IMR-90 (cell line): ENCODE measurements at regions not wholly inside any gene's neighbourhood (a gene's known extent, or its start where the extent isn't known, plus 50 kb on each side); places are given as distances from the start of the nearest gene placed in this dataset.

ENCODE experiments used
- ATAC-seq: fragments of 200-7000 bp; cut with Tn5 transposase; 2 replicates; pipeline ENCODE4 v1.9.1; 2020; ENCODE audit warnings: low read depth, mild to moderate bottlenecking, moderate library complexity
- BruUV-seq: library from RNA; stranded (reverse); fragments of 400-500 nt; replicated peaks from 2 replicates; lab custom pipeline; 2021; lab: Mats Ljungman, UMichigan
- CTCF ChIA-PET: fragments of 300-600 bp; formaldehyde crosslinking; extraction: SDS; loops from one replicate; lab custom pipeline; 2021; ENCODE audit warnings: antibody characterized with exemption; lab: Yijun Ruan, JAX
- POLR2A ChIA-PET: fragments of 300-600 bp; sonication (Branson Sonifier 250); formaldehyde crosslinking; loops from one replicate; lab custom pipeline; 2022; ENCODE audit warnings: antibody characterized with exemption; ENCODE audit not compliant: unreplicated experiment; lab: Charles Lee
- DNase-seq: peaks from one replicate; pipeline ENCODE4 v3.0.0; 2013
- H2AFZ ChIP-seq: replicated peaks from 2 replicates; pipeline ENCODE3; 2013; ENCODE audit warnings: low read length, mild to moderate bottlenecking; ENCODE audit not compliant: poor library complexity
- H2AK5ac ChIP-seq: 2 replicates; pipeline ENCODE4 v1.6.1; 2013; ENCODE audit warnings: low read depth, low read length, inconsistent platforms
- H2AK9ac ChIP-seq: replicated peaks from 2 replicates; pipeline ENCODE3; 2013; ENCODE audit warnings: mild to moderate bottlenecking, low read depth, low read length, moderate library complexity; ENCODE audit not compliant: poor library complexity
- H2BK120ac ChIP-seq: 2 replicates; pipeline ENCODE4 v1.6.1; 2013; ENCODE audit warnings: low read depth, low read length, inconsistent platforms
- H2BK15ac ChIP-seq: 3 replicates; pipeline ENCODE4 v1.6.1; 2013; ENCODE audit warnings: low read depth, low read length, inconsistent platforms
- H2BK20ac ChIP-seq: 2 replicates; pipeline ENCODE4 v1.6.1; 2013; ENCODE audit warnings: low read depth, mild to moderate bottlenecking, inconsistent platforms, low read length, moderate library complexity
- H2BK5ac ChIP-seq: 2 replicates; pipeline ENCODE4 v1.6.1; 2013; ENCODE audit warnings: mild to moderate bottlenecking, low read depth, low read length, inconsistent platforms; ENCODE audit not compliant: poor library complexity, severe bottlenecking
- H3K14ac ChIP-seq: replicated peaks from 2 replicates; pipeline ENCODE4 v1.6.1; 2013; ENCODE audit warnings: low read depth, low read length, inconsistent platforms
- H3K18ac ChIP-seq: 2 replicates; pipeline ENCODE4 v1.6.1; 2013; ENCODE audit warnings: low read depth, low read length, control low read depth
- H3K23ac ChIP-seq: 2 replicates; pipeline ENCODE4 v1.6.1; 2013; ENCODE audit warnings: low read depth, low read length, inconsistent platforms
- H3K27ac ChIP-seq: 2 replicates; pipeline ENCODE4 v1.5.1; 2013; ENCODE audit warnings: mild to moderate bottlenecking, control low read depth, low read length; ENCODE audit not compliant: insufficient read depth
- H3K27me3 ChIP-seq: 2 replicates; pipeline ENCODE4 v1.6.1; 2013; ENCODE audit warnings: low read length; ENCODE audit not compliant: control insufficient read depth, insufficient read depth
- H3K36me3 ChIP-seq: 2 replicates; pipeline ENCODE4 v1.6.1; 2013; ENCODE audit warnings: low read length, mixed read lengths; ENCODE audit not compliant: control insufficient read depth, insufficient read depth
- H3K4ac ChIP-seq: 2 replicates; pipeline ENCODE4 v1.6.1; 2013; ENCODE audit warnings: low read depth, low read length, inconsistent platforms
- H3K4me1 ChIP-seq: 2 replicates; pipeline ENCODE4 v1.6.1; 2013; ENCODE audit warnings: low read length, mixed read lengths; ENCODE audit not compliant: control insufficient read depth, insufficient read depth
- H3K4me2 ChIP-seq: 2 replicates; pipeline ENCODE4 v1.6.1; 2013; ENCODE audit warnings: low read depth, mild to moderate bottlenecking, control low read depth, low read length, moderate library complexity
- H3K4me3 ChIP-seq: 2 replicates; pipeline ENCODE4 v1.5.1; 2013; ENCODE audit warnings: low read depth, mild to moderate bottlenecking, control low read depth, low read length, moderate library complexity; ENCODE audit not compliant: insufficient read depth
- H3K56ac ChIP-seq: 2 replicates; pipeline ENCODE4 v1.6.1; 2013; ENCODE audit warnings: low read length, inconsistent platforms; ENCODE audit not compliant: insufficient read depth; ENCODE audit errors: extremely low read depth
- H3K79me1 ChIP-seq, 2 experiments: 2 replicates each; pipeline ENCODE4 v1.6.1; 2013; ENCODE audit warnings: low read length in 2 of 2, inconsistent platforms in 1 of 2, low read depth in 1 of 2
- H3K9ac ChIP-seq: 2 replicates; pipeline ENCODE4 v1.6.1; 2013; ENCODE audit warnings: low read depth, low read length, control low read depth
- H3K9me1 ChIP-seq: 2 replicates; pipeline ENCODE4 v1.6.1; 2013; ENCODE audit warnings: low read length, inconsistent platforms; ENCODE audit not compliant: insufficient read depth
- H3K9me3 ChIP-seq: 2 replicates; pipeline ENCODE4 v1.6.1; 2013; ENCODE audit warnings: low read length; ENCODE audit not compliant: control insufficient read depth, insufficient read depth
- H4K20me1 ChIP-seq: 2 replicates; pipeline ENCODE4 v1.6.1; 2013; ENCODE audit warnings: low read length, inconsistent platforms; ENCODE audit not compliant: insufficient read depth
- H4K5ac ChIP-seq: 2 replicates; pipeline ENCODE4 v1.6.1; 2013; ENCODE audit warnings: mild to moderate bottlenecking, low read depth, low read length, control low read depth
- H4K8ac ChIP-seq, 2 experiments: 2 replicates each; pipeline ENCODE4 v1.6.1; 2013; ENCODE audit warnings: low read depth in 2 of 2, low read length in 2 of 2, control low read depth in 1 of 2, inconsistent platforms in 1 of 2
- H4K91ac ChIP-seq: 2 replicates; pipeline ENCODE4 v1.6.1; 2013; ENCODE audit warnings: low read depth, low read length, inconsistent platforms; ENCODE audit not compliant: insufficient read depth
- BHLHE40 ChIP-seq: fragments of 150-350 bp; IDR thresholded peaks from 2 replicates; pipeline ENCODE4 v1.6.1; 2016; ENCODE audit warnings: mild to moderate bottlenecking, low read depth, low read length
- CEBPB ChIP-seq: IDR thresholded peaks from 2 replicates; pipeline ENCODE4 v1.6.1; 2012; ENCODE audit warnings: low read depth, low read length, improper control_type of control experiment
- ELK1 ChIP-seq: fragments of 150-350 bp; IDR thresholded peaks from 2 replicates; pipeline ENCODE4 v1.6.1; 2016; ENCODE audit warnings: low read depth, mild to moderate bottlenecking, low read length, moderate library complexity, borderline replicate concordance
- FOS ChIP-seq: fragments of 150-350 bp; IDR thresholded peaks from 2 replicates; pipeline ENCODE4 v1.6.1; 2016; ENCODE audit warnings: low read depth, low read length
- MAFK ChIP-seq: IDR thresholded peaks from 2 replicates; pipeline ENCODE4 v1.6.1; 2012; ENCODE audit warnings: low read depth, low read length, improper control_type of control experiment
- MAZ ChIP-seq: IDR thresholded peaks from 2 replicates; pipeline ENCODE4 v1.6.1; 2012; ENCODE audit warnings: low read depth, mild to moderate bottlenecking, low read length, improper control_type of control experiment, moderate library complexity, borderline replicate concordance
- MXI1 ChIP-seq: IDR thresholded peaks from 2 replicates; pipeline ENCODE4 v1.6.1; 2012; ENCODE audit warnings: low read depth, mild to moderate bottlenecking, low read length, moderate library complexity, borderline replicate concordance
- NFE2L2 ChIP-seq: fragments of 150-350 bp; IDR thresholded peaks from 2 replicates; pipeline ENCODE4 v1.6.1; 2016; ENCODE audit warnings: low read depth, mild to moderate bottlenecking, low read length
- POLR2A ChIP-seq: IDR thresholded peaks from 2 replicates; pipeline ENCODE4 v1.6.1; 2012; ENCODE audit warnings: mild to moderate bottlenecking, low read depth, low read length
- RAD21 ChIP-seq: IDR thresholded peaks from 2 replicates; pipeline ENCODE4 v1.6.1; 2012; ENCODE audit warnings: low read length, improper control_type of control experiment
- RCOR1 ChIP-seq: IDR thresholded peaks from 2 replicates; pipeline ENCODE4 v1.6.1; 2012; ENCODE audit warnings: mild to moderate bottlenecking, low read length, improper control_type of control experiment; ENCODE audit not compliant: insufficient replicate concordance
- RFX5 ChIP-seq: IDR thresholded peaks from 2 replicates; pipeline ENCODE4 v1.8.0; 2012; ENCODE audit warnings: low read depth, mild to moderate bottlenecking, low read length, moderate library complexity
- SMC3 ChIP-seq: fragments of 150-350 bp; IDR thresholded peaks from 2 replicates; pipeline ENCODE4 v1.6.1; 2016; ENCODE audit warnings: low read depth, mild to moderate bottlenecking, antibody characterized with exemption, low read length, moderate library complexity
- USF2 ChIP-seq: fragments of 150-350 bp; IDR thresholded peaks from 2 replicates; pipeline ENCODE4 v1.6.1; 2017; ENCODE audit warnings: mild to moderate bottlenecking, antibody characterized with exemption, low read length, low read depth
- WGBS, 2 experiments: methylation state at CpG; one replicate each; pipeline versions ENCODE4 v1.1.5 to v1.1.7; 2013; ENCODE audit warnings: missing lambda C conversion rate in 2 of 2; ENCODE audit not compliant: insufficient read length in 1 of 2; ENCODE audit errors: extremely low coverage in 2 of 2; 5-methylcytosine and 5-hydroxymethylcytosine counted together
- dilution Hi-C: fragments of 300-500 bp; cut with HindIII; formaldehyde crosslinking; loops from one replicate; pipeline ENCODE4 v1.14.3; 2018; ENCODE audit warnings: low sequenced_read_pairs; ENCODE audit not compliant: unreplicated experiment
- in situ Hi-C: fragments of 300-500 bp; cut with MboI; formaldehyde crosslinking; loops from 3 replicates; pipeline ENCODE4 v1.14.3; 2019; ENCODE audit warnings: low sequenced_read_pairs, inconsistent platforms, mixed read lengths
- intact Hi-C: fragments of 100-400 bp; cut with micrococcal nuclease; formaldehyde crosslinking; loops from 2 replicates; pipeline ENCODE4 v1.10.0; 2022
- TF ChIP-seq, protein P1 (sequence below): conservative IDR thresholded peaks from 2 replicates; pipeline ENCODE4 v1.5.1; 2012; ENCODE audit warnings: mild to moderate bottlenecking, low read depth, low read length, improper control_type of control experiment

GRCh38 chr3:81433675-81434074 is 327.8 kb downstream of the GBE1 start:
- Histone ChIP-seq H3K4me2 (no peak overlapping the region), H3K9ac (no peak overlapping the region), H3K4me3 (no peak overlapping the region), H4K91ac (no peak overlapping the region), H2AK5ac (no peak overlapping the region), H3K4ac (no peak overlapping the region), H3K27ac (no peak overlapping the region), H2BK5ac (no peak overlapping the region), H3K14ac (no peak overlapping the region), H3K27me3 (no peaks in the 10 kb centered on the region), H2BK20ac (no peak overlapping the region), H4K5ac (no peak overlapping the region), H3K9me3 (no peaks in the 10 kb centered on the region), H2BK15ac (no peak overlapping the region), H2BK120ac (no peak overlapping the region), H3K79me1 (no peaks in the 10 kb centered on the region), H3K18ac (no peak overlapping the region), H3K36me3 (no peaks in the 10 kb centered on the region), H3K23ac (no peak overlapping the region), H2AFZ (no peak overlapping the region), H3K56ac (no peak overlapping the region), H4K20me1 (no peaks in the 10 kb centered on the region), H2AK9ac (no peak overlapping the region), H4K8ac (no peak overlapping the region), H3K4me1 (no peaks in the 10 kb centered on the region), H3K9me1 (no peaks in the 10 kb centered on the region)
- intact Hi-C loops (no loop called here), dilution Hi-C loops (no loop called here), in situ Hi-C loops (no loop called here)
- no TSS peak for BruUV-seq
- DNase-seq (no peak), ATAC-seq (no peak)
- ChIA-PET CTCF (interaction anchor here (0.7 kb wide), 1 partner anchor 9 kb away, joined by 4 read pairs; no protein-coding TSS in a partner anchor), POLR2A (no interaction called here)
- no CpG with 5 or more reads among the region's 3 CpGs for WGBS, 2 experiments
- TF ChIP-seq RAD21 (no peak), RFX5 (no peak), MAFK (no peak), CEBPB (no peak), SMC3 (no peak), RCOR1 (no peak), POLR2A (no peak), MAZ (no peak), USF2 (no peak), ELK1 (no peak), FOS (no peak), BHLHE40 (no peak), MXI1 (no peak), NFE2L2 (no peak)
- TF ChIP-seq, protein P1, sequence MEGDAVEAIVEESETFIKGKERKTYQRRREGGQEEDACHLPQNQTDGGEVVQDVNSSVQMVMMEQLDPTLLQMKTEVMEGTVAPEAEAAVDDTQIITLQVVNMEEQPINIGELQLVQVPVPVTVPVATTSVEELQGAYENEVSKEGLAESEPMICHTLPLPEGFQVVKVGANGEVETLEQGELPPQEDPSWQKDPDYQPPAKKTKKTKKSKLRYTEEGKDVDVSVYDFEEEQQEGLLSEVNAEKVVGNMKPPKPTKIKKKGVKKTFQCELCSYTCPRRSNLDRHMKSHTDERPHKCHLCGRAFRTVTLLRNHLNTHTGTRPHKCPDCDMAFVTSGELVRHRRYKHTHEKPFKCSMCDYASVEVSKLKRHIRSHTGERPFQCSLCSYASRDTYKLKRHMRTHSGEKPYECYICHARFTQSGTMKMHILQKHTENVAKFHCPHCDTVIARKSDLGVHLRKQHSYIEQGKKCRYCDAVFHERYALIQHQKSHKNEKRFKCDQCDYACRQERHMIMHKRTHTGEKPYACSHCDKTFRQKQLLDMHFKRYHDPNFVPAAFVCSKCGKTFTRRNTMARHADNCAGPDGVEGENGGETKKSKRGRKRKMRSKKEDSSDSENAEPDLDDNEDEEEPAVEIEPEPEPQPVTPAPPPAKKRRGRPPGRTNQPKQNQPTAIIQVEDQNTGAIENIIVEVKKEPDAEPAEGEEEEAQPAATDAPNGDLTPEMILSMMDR = no peak
